GM23338 (cell line): ENCODE measurements at regions not wholly inside any gene's neighbourhood (a gene's known extent, or its start where the extent isn't known, plus 50 kb on each side); places are given as distances from the start of the nearest gene placed in this dataset.

Source experiments
- ATAC-seq: fragments of 200-7000 bp; cut with Tn5 transposase; 3 replicates; pipeline ENCODE4 v1.9.1; 2020
- DNase-seq: peaks from one replicate; pipeline ENCODE4 v3.0.0-alpha.2; 2015; ENCODE audit warnings: low spot score
- H2AFZ ChIP-seq: fragments of 200-600 bp; sonication (generic); 2 replicates; pipeline ENCODE4 v1.8.0; 2016; ENCODE audit warnings: antibody characterized with exemption, mild to moderate bottlenecking, moderate library complexity
- H3F3A ChIP-seq: fragments of 200-600 bp; sonication (generic); replicated peaks from 2 replicates; pipeline ENCODE4 v1.8.0; 2017; ENCODE audit warnings: antibody characterized with exemption, mixed run types, low read depth
- H3K27ac ChIP-seq: fragments of 200-600 bp; sonication (generic); 2 replicates; pipeline ENCODE4 v1.6.1; 2016; ENCODE audit warnings: low read depth
- H3K27me3 ChIP-seq: fragments of 200-600 bp; sonication (generic); 2 replicates; pipeline ENCODE4 v1.8.0; 2016; ENCODE audit warnings: mild to moderate bottlenecking, mixed run types, moderate library complexity; ENCODE audit not compliant: insufficient read depth
- H3K36me3 ChIP-seq: fragments of 200-600 bp; sonication (generic); 2 replicates; pipeline ENCODE4 v1.8.0; 2016; ENCODE audit warnings: mild to moderate bottlenecking; ENCODE audit not compliant: insufficient read depth
- H3K4me1 ChIP-seq: fragments of 200-600 bp; sonication (generic); 2 replicates; pipeline ENCODE4 v1.8.0; 2016; ENCODE audit warnings: mild to moderate bottlenecking, moderate library complexity; ENCODE audit not compliant: insufficient read depth
- H3K4me2 ChIP-seq: fragments of 200-600 bp; sonication (generic); 2 replicates; pipeline ENCODE4 v1.7.1; 2017; ENCODE audit warnings: mixed run types
- H3K4me3 ChIP-seq: fragments of 200-600 bp; sonication (generic); 2 replicates; pipeline ENCODE4 v1.6.1; 2016; ENCODE audit warnings: mixed run types
- H3K79me2 ChIP-seq: fragments of 200-600 bp; sonication (generic); replicated peaks from 2 replicates; pipeline ENCODE4 v1.8.0; 2017; ENCODE audit warnings: mild to moderate bottlenecking; ENCODE audit not compliant: insufficient read depth
- H3K9me2 ChIP-seq: fragments of 200-600 bp; sonication (generic); 2 replicates; pipeline ENCODE4 v1.8.0; 2017; ENCODE audit not compliant: insufficient read depth
- H4K20me1 ChIP-seq: fragments of 200-600 bp; sonication (generic); replicated peaks from 2 replicates; pipeline ENCODE4 v1.8.0; 2017; ENCODE audit warnings: mild to moderate bottlenecking; ENCODE audit not compliant: insufficient read depth
- H3K27ac Mint-ChIP-seq: 2 replicates; pipeline ENCODE4 v1.8.0; 2020; ENCODE audit warnings: inconsistent platforms, mild to moderate bottlenecking, moderate library complexity, mixed read lengths
- H3K27me3 Mint-ChIP-seq: 3 replicates; pipeline ENCODE4 v1.8.0; 2022; ENCODE audit warnings: low read depth, mild to moderate bottlenecking, moderate library complexity, mixed read lengths, inconsistent platforms; ENCODE audit not compliant: insufficient read depth, poor library complexity
- H3K36me3 Mint-ChIP-seq: 3 replicates; pipeline ENCODE4 v1.8.0; 2021; ENCODE audit warnings: low read depth, mild to moderate bottlenecking, inconsistent platforms, moderate library complexity, mixed read lengths
- H3K4me1 Mint-ChIP-seq: 3 replicates; pipeline ENCODE4 v1.8.0; 2020; ENCODE audit warnings: mild to moderate bottlenecking, inconsistent platforms, mixed read lengths
- H3K4me3 Mint-ChIP-seq: 3 replicates; pipeline ENCODE4 v1.8.0; 2021; ENCODE audit warnings: moderate library complexity, mild to moderate bottlenecking, inconsistent platforms, mixed read lengths
- H3K9me3 Mint-ChIP-seq: 3 replicates; pipeline ENCODE4 v1.8.0; 2020; ENCODE audit warnings: moderate library complexity, mild to moderate bottlenecking, inconsistent platforms, mixed read lengths
- CREB1 ChIP-seq: fragments of 250-450 bp; sonication (Bioruptor Pico); IDR thresholded peaks from 2 replicates; pipeline ENCODE4 v1.5.0; 2020; ENCODE audit warnings: low read depth, mild to moderate bottlenecking, moderate library complexity
- JUNB ChIP-seq: IDR thresholded peaks from one replicate; pipeline ENCODE4 v1.6.1; 2016; ENCODE audit warnings: antibody characterized with exemption; ENCODE audit not compliant: unreplicated experiment
- POLR2AphosphoS5 ChIP-seq: IDR thresholded peaks from 2 replicates; pipeline ENCODE4 v1.6.1; 2016; ENCODE audit warnings: antibody characterized with exemption, low read depth
- STAT1 ChIP-seq: IDR thresholded peaks from one replicate; pipeline ENCODE4 v1.6.1; 2016; ENCODE audit warnings: antibody characterized with exemption; ENCODE audit not compliant: unreplicated experiment
- ZNF114 ChIP-seq: fragments of 250-450 bp; sonication (Bioruptor Pico); IDR thresholded peaks from 2 replicates; pipeline ENCODE4 v1.5.0; 2020; ENCODE audit warnings: mild to moderate bottlenecking, moderate library complexity
- TF ChIP-seq, protein P1 (sequence below): IDR thresholded peaks from one replicate; pipeline ENCODE4 v1.6.1; 2018; ENCODE audit warnings: antibody characterized with exemption; ENCODE audit not compliant: unreplicated experiment
- TF ChIP-seq, protein P2 (sequence below): IDR thresholded peaks from 2 replicates; pipeline ENCODE4 v1.6.1; 2016; ENCODE audit warnings: antibody characterized with exemption

DNA sequence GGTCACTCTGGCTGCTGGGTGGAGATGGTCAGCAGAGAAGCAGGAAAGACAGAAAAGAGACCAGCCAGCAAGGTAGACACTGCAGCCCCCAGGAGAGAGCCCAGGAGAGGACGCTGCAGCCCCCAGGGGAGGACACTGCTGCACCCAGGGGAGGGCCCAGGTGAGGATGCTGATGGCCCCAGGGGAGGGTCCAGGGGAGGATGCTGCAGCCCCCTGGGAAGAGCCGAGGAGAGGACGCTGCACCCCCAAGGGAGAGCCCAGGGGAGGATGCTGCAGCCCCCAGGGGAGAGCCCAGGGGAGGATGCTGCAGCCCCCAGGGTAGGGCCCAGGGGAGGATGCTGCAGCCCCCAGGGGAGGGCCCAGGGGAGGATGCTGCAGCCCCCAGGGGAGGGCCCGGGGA, 196.7 kb upstream of the NSMCE3 start (continued):
- TF ChIP-seq, protein P1, sequence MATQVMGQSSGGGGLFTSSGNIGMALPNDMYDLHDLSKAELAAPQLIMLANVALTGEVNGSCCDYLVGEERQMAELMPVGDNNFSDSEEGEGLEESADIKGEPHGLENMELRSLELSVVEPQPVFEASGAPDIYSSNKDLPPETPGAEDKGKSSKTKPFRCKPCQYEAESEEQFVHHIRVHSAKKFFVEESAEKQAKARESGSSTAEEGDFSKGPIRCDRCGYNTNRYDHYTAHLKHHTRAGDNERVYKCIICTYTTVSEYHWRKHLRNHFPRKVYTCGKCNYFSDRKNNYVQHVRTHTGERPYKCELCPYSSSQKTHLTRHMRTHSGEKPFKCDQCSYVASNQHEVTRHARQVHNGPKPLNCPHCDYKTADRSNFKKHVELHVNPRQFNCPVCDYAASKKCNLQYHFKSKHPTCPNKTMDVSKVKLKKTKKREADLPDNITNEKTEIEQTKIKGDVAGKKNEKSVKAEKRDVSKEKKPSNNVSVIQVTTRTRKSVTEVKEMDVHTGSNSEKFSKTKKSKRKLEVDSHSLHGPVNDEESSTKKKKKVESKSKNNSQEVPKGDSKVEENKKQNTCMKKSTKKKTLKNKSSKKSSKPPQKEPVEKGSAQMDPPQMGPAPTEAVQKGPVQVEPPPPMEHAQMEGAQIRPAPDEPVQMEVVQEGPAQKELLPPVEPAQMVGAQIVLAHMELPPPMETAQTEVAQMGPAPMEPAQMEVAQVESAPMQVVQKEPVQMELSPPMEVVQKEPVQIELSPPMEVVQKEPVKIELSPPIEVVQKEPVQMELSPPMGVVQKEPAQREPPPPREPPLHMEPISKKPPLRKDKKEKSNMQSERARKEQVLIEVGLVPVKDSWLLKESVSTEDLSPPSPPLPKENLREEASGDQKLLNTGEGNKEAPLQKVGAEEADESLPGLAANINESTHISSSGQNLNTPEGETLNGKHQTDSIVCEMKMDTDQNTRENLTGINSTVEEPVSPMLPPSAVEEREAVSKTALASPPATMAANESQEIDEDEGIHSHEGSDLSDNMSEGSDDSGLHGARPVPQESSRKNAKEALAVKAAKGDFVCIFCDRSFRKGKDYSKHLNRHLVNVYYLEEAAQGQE = no peak

DNA sequence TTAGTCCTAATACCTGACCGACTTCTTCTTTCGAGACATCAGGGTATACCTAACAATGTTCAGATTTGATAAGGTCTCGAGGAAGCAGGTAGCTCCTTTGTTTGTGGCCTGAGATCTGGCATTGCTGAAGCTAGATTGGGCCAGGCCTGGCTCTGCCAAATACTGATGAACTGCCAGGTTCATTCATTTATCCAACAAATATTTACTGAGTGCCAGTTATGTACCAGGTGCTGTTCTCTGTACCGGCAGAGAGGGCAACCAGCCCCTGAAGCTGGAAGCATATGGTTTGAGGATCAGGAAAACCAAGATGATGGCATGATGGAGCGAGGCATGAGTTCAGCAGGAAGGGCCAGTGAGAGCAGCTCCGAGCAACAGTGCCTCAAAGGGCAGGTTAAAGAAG, 196.2 kb upstream of the NSMCE3 start:
- Mint-ChIP-seq H3K4me1 (peaks cover 13% of the 10 kb centered on the region), H3K27ac (no peak overlapping the region), H3K27me3 (peaks cover 2% of the 10 kb centered on the region), H3K9me3 (no peaks in the 10 kb centered on the region), H3K4me3 (no peak overlapping the region), H3K36me3 (no peaks in the 10 kb centered on the region)
- Histone ChIP-seq H3K27ac (no peak overlapping the region), H3K36me3 (no peaks in the 10 kb centered on the region), H4K20me1 (no peaks in the 10 kb centered on the region), H3F3A (no peaks in the 10 kb centered on the region), H3K4me3 (no peak overlapping the region), H3K27me3 (no peaks in the 10 kb centered on the region), H2AFZ (no peak overlapping the region), H3K79me2 (no peaks in the 10 kb centered on the region), H3K9me2 (no peaks in the 10 kb centered on the region), H3K4me2 (no peak overlapping the region), H3K4me1 (peaks cover 12% of the 10 kb centered on the region; the same call in 1 of the 2 replicates)
- ATAC-seq = no peak
- DNase-seq = no peak
- TF ChIP-seq STAT1 (no peak), JUNB (no peak), POLR2AphosphoS5 (no peak)
- TF ChIP-seq, protein P2, sequence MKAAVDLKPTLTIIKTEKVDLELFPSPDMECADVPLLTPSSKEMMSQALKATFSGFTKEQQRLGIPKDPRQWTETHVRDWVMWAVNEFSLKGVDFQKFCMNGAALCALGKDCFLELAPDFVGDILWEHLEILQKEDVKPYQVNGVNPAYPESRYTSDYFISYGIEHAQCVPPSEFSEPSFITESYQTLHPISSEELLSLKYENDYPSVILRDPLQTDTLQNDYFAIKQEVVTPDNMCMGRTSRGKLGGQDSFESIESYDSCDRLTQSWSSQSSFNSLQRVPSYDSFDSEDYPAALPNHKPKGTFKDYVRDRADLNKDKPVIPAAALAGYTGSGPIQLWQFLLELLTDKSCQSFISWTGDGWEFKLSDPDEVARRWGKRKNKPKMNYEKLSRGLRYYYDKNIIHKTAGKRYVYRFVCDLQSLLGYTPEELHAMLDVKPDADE = no peak

DNA sequence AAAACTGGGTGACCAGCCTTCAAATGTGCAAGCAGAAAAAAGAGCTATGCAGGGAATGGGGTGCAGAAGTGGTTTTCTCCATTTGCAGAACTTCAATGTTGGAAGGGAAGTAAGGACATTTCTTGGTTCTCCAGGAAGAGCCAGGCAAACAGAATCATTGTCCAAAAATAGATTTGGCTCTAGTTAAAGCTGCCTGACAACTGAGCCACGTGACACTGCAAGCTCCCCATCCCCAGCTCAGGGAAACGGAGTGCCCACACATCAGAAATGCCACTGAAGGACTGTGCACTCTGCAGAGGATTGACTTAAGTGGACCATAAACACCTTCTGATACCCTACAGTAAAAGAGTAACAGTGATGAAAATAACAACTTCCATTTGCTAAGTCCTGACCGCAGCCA, 195.6 kb upstream of the NSMCE3 start:
- Histone ChIP-seq H3K36me3 (no peaks in the 10 kb centered on the region), H3K4me3 (no peak overlapping the region), H4K20me1 (no peaks in the 10 kb centered on the region), H3K79me2 (no peaks in the 10 kb centered on the region), H3K4me1 (peaks cover 8% of the 10 kb centered on the region; the same call in 1 of the 2 replicates), H3F3A (no peaks in the 10 kb centered on the region), H3K27ac (no peak overlapping the region), H2AFZ (no peak overlapping the region), H3K9me2 (no peaks in the 10 kb centered on the region), H3K4me2 (no peak overlapping the region), H3K27me3 (no peaks in the 10 kb centered on the region)
- no peak for ATAC-seq
- H3K9me3 Mint-ChIP-seq = no peaks in the 10 kb centered on the region
- H3K4me3 Mint-ChIP-seq = no peak overlapping the region
- no peak overlapping the region for H3K27ac Mint-ChIP-seq
- TF ChIP-seq JUNB (no peak), CREB1 (CRISPR knock-in tag) (no peak), ZNF114 (CRISPR knock-in tag) (no peak)
- H3K4me1 Mint-ChIP-seq = peaks cover 7% of the 10 kb centered on the region
- H3K27me3 Mint-ChIP-seq = peaks cover 2% of the 10 kb centered on the region
- no peak for DNase-seq
- no peaks in the 10 kb centered on the region for H3K36me3 Mint-ChIP-seq
